DMS153 treated with DMSO at 0.1 percent for 48 hours (cell line): ENCODE measurements at regions not wholly inside any gene's neighbourhood (a gene's known extent, or its start where the extent isn't known, plus 50 kb on each side); places are given as distances from the start of the nearest gene placed in this dataset.
"Not testable (repeated sequence)": the region's sequence is repeated elsewhere in the genome, so short reads cannot be mapped to it uniquely, and the experiment has no call there.

Source experiments
- DNase-seq: peaks from one replicate; lab custom pipeline; 2025; ENCODE audit not compliant: unreplicated experiment; lab: John Stamatoyannopoulos, UW

DNA sequence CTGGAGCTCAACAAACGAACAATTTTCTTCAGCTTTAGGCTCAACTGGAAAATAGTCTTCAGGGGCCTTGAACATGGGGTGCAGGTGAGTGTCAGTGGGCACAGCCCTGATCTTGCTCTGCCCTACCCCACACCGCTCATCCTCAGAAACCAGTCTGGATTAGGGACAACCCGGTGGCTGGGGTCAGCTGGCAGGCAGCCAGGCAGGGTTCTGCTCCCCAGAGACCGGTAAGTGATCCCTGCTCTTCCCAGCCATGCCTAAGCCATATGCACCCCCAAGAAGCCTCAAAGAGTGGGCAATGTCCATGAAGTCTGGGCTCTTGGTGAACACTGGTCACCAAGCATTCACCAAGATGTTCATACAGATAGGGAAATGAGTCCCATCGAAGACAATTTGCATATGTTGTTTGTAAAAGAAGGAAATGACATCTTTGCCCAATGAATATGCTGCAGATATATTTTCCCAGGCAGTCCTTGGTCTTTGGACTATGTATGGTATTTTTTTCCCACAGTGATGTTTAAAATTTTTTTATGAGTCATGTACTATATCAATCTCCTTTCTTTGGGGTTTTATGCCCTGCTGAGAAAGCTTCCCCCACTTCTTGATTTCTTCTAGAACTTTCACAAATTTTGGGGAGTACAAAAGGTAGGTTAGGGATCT lies 63.9 kb upstream of the VASH1 start:
- no peak for DNase-seq

DNA sequence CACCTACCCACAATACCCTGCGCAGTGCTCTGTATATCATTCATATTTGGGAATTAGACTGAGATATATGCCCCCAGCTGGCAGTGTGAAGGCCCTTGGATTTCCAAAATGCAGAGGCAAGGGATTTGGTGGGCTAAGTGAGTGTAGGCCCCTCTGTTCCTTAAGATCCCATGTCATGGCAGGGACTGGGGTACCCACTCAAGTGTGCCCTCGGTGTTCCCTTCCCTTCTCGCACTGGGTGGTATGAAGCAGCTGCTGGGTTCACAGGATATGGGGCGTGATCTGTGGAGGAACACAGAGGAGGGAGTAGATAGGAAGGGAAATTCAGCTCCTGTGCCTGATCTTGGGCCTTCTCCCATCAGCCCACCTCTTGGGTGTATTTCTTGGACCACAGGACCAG lies 63.1 kb upstream of the VASH1 start:
- DNase-seq = no peak

DNA sequence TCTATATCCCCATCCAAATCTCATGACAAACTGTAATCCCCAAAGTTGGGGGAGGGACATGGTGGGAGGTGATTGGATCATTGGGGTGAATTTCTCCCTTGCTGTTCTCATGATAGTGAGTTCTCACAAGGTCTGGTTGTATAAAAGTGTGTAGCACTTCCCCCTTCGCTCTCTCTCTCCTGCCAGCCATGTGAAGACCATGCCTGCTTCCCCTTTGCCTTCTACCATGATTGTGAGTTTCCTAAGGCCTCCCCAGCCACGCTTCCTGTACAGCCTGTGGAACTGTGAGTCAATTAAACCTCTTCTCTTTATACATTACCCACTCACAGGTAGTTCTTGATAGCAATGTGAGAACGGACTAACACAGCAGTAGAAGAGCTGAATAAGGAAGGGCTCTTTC lies 62.6 kb upstream of the VASH1 start:
- DNase-seq = no peak

DNA sequence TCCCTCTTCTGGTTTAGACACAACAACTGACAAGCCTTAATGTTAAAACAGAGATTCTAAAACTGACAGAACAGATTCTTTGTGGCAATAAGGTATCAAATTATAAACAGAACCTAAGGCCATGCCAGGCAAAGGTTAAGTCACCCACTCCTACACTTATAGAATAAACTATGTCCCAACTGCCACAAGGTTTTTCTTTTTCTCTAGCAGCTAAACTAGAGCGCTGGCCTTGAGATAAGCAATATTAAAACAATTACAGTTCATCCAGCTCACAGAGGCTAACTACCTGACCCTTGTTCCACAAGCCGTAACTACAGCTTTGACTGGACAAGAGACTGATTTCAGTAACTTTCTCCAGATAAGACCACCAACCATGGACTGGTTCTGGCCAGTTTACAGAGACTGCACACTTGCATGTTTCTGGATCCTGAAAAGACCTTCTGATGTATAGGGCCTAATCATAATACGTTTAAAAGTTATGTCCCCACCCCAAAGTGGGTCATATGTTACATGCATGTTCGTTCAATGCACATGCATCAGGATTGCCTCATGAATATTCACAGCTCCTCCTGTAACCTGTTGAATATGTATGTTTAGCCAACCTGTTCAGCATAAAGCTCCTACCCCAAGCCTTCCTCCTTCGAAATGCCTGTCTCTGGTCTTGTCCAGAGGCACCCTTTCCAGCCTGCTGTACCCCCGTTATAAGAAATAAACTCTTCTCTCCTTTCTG lies 61.9 kb upstream of the VASH1 start:
- no peak for DNase-seq

DNA sequence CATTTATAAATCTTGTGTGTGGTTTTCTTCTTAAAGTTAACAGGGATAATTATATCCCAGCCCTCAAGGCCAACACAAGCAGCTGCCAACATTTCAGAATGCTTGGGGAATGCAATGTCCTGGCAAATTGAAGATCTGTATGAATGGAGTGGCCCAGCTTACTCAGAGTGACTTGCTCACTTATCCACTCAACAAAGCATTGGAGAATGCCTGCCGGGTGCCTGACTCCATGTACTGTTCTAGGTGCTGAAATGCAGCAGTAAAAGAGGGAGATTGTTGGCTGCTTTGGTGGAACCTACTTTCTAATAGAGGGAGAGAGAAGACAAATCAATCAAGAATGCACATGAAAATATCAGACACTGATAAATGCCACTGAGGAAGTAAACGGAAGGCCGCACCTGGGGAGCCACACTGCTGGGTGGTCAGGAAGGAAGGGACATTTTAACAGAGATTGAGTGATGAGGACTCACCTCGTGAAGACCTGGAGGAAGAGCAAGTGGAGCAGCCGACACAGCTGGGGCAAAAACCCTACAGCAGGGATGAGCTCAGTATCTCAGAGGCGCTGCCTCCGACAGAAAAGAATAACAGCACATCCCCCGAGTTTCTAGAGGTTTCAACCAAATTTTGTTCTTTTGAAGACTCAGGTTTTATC lies 61.2 kb upstream of the VASH1 start:
- no peak for DNase-seq

DNA sequence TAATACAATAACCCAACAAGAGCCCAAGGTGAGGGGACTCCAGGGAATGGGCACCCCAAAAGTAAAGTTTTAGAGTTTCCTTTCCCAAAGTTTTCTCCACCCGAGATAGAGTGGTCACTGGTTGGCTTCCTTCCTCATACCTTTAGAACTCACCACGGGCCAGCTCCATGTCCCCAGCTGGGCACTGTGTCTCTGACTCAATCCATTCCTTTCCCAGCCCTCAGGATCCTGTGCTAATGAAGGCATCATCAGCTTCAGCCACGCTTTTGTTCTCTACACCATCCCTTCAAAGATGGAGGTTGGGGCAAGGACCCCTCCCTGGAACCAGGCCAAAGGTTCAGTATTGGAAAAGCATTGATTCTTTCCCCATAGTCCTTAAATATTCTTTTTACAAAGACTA lies 59.8 kb upstream of the VASH1 start:
- no peak for DNase-seq

DNA sequence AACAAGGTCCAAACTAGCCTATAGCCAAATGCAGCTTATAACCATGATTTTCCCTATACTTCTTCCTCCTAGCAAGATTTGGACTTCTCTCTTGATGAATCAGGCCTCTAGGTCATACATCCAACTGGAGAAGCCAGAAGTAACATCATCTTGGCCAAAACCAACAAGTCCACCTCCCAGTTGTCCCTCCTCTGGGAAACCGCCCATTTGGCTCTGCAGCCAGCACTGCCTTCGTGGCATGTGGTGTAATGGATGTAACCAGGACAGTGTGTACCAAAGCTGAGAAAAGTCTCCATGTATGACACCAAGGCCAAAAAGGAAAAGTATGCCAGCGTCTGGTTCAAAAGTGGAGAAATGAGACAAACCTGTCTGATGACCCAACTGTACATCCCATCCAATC lies 59.3 kb upstream of the VASH1 start:
- DNase-seq = no peak

DNA sequence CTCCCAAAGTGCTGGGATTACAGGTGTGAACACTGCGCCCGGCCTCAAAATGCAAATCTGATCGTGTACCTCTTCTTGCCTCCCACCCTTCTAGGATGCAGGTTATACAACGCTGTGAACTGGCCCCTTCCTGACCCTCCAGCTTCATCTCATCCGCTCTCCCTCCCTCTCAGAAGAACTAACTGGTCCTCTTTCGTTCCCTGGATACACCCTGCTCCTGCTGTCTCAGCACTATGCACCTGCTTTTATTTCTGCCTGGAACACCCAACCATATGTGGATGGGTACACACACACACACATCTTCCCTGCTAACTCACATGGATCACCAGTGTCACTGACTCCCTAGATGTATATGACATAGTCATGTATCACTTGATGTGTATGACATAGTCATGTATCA lies 56.1 kb upstream of the VASH1 start:
- DNase-seq = no peak

DNA sequence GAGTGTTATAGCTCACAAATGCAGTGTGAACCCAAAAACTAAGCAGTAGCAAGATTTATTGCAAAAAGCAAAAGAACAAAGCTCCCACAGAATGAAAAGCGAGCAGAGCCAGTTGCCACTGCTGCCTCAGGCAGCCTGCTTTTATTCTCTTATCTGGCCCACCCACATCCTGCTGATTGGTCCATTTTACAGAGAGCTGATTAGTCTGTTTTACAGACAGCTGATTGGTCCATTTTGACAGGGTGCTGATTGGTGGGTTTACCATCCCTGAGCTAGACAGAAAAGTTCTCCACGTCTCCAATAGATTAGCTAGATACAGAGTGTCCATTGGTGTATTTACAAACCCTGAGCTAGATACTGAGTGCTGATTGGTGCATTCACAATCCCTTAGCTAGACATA lies 55.1 kb upstream of the VASH1 start:
- not testable (repeated sequence) for DNase-seq

DNA sequence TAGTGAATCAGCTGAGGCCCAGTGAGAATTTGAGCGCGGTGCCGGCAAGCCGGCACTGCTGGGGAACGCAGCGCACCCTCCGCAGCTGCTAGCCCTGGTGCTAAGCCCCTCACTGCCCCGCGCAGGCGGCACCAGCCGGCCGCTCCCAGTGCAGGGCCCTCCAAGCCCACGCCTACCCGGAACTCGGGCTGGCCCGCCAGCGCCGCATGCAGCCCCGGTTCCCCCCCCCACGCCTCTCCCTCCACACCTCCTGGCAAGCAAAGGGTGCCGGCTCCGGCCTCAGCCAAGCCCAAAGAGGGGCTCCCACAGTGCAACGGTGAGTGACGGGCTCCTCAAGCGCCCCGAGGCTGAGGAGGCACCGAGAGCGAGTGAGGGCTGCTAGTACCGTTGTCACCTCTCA lies 54.5 kb upstream of the VASH1 start:
- DNase-seq = no peak

DNA sequence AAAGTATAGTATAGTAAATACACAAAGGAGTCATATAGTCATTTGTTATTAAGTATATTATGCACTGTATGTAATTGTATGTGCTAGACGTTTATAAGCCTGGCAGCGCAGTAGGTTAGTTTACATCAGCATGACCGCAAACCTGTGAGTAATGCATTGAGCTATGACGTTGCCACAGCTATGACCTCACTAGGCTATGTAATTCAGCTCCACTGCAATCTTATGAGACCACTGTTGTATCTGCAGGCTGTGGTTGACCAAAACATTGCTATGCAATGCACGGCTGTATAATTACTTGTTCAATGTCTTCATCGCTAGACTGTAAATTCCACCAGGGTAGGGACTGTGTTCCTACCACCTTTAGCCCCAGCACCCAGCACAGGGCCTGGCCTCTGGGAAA lies 53.2 kb upstream of the VASH1 start:
- DNase-seq = no peak

DNA sequence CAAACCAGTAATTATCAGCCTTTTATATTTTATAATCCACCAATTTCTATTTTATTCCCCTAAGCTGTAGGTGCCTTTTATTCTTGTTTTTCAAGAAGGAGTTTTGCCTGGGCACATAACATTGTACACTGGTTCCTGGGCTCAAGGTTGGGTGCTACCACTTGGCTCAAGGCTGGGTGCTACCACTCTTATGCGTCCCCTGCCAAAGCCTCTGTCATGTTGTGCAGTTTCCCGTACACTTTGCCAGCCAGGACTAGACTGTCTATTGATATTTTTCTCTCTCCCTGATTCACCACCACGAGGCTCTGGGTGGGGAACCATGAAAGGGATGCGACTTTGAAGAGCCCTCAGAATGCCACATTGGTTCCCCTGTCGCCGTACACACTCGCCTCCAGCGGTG lies 52.5 kb upstream of the VASH1 start:
- no peak for DNase-seq

DNA sequence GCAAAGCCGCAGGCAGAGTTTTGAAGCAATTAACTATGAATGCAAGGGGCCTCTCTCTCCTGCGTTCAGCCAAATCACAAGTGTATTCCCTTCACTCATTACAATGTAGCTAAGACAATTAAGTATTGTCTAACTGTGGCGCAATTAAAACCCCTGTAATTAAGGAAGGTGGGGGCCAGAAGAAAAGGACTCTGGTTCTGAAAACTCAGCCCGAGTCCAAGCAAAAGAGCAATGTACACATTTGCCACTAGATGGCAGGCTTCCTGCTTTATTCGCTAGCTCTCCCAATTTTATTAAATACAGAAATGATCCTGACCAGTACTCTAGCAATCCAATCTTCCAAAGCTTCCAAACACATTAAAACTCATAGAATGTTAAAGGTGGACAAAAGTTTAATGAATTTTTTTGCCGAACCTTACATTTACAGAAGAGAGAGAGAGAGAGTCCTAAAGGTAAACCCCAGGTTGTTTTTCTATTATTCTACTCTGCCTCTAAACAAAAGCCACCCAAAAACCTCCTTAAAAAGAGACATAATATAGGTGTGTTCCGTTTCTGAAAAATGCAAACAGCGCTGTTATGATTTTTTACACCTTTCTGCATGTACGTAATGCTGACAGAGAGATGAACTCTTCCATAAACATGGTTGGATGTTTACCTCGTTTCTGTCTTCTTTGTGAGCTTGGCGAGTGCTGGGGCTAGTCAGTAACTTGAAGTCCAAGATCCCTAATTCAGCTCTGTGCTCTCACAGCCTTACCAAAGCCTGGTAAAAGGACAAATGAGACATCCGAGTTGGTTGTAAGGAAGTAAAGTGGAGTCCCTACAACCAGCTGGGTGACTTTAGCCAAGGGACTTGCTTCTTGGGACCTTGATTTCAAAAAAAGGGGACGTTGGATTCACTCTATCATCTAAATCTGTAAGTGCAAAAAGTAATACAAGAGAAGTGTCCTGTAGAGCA lies 50.9 kb upstream of the VASH1 start:
- DNase-seq = peak; percentile 33
